ENCODE measurements at regions not wholly inside any gene's neighbourhood (a gene's known extent, or its start where the extent isn't known, plus 50 kb on each side); places are given as distances from the start of the nearest gene placed in this dataset.

GRCh38 chr11:25958045-25958444 is 373.9 kb upstream of the ANO3 start:
- TF ChIP-seq TAF1 (IDR thresholded peaks at IDR 0.05; ENCODE audit: borderline replicate concordance, low read depth, low read length) (no peak), POLR2A (IDR thresholded peaks at IDR 0.05; ENCODE audit: low read depth, low read length) (no peak)
